ENCODE measurements at regions not wholly inside any gene's neighbourhood (a gene's known extent, or its start where the extent isn't known, plus 50 kb on each side); places are given as distances from the start of the nearest gene placed in this dataset.
A peak's percentile ranks its signal among the peaks of the same experiment; 100 is the strongest.

GRCh38 chr4:182973941-182974340, 56.8 kb upstream of the DCTD start:
- WGBS (ENCODE audit: low lambda C conversion rate), result 52% methylated on average over 11 of the region's 11 CpGs
- ChIA-PET CTCF (ENCODE audit: low intra/inter-chr PET ratio, low total read pairs) (no interaction called here), POLR2A (no interaction called here)
- H3K79me2 ChIP-seq (ENCODE audit: insufficient read depth, low read length), result no peaks in the 10 kb centered on the region
- BruUV-seq (replicated peaks), result no TSS peak
- no peak overlapping the region for H3K27ac ChIP-seq (ENCODE audit: extremely low read length, insufficient read depth, low read length)
- no peaks in the 10 kb centered on the region for H3K9me3 ChIP-seq (ENCODE audit: low read length)
- no peaks in the 10 kb centered on the region for H4K20me1 ChIP-seq (ENCODE audit: insufficient read depth, low read length)
- in situ Hi-C loops (cut with HindIII; ENCODE audit: extremely low pct_ligation_motif_present, low pct_unique_long_range_greater_than_20kb), result no loop called here
- 0 out of 2 replicates have a peak overlapping the region, but pooled peaks have one; percentile 10 for H3K4me2 ChIP-seq (ENCODE audit: low read depth, low read length)
- H3K36me3 ChIP-seq (replicated peaks in 1 of 2; ENCODE audit: control insufficient read depth in 1 of 2, insufficient read depth in 2 of 2, low read length in 2 of 2), result no peaks in the 10 kb centered on the region
- ATAC-seq (no peak), DNase-seq (ENCODE audit: low spot score) (no peak), FAIRE-seq (no peak)
- H3K9ac ChIP-seq (ENCODE audit: insufficient read depth, low read depth, low read length), result no peak overlapping the region
- H2AFZ ChIP-seq (ENCODE audit: low read length), result no peak overlapping the region
- H3K27me3 ChIP-seq (ENCODE audit: control insufficient read depth in 1 of 2, insufficient read depth in 2 of 2, low read length in 2 of 2), result peaks cover 0 to 6% of the 10 kb centered on the region in 2 experiments; a peak in 2 of 5 replicates
- intact Hi-C loops (cut with micrococcal nuclease; ENCODE audit: unreplicated experiment), result no loop called here
- TF ChIP-seq ZNF234 (CRISPR knock-in tag; conservative IDR thresholded peaks at IDR 0.05) (no peak), FOXA1 (IDR thresholded peaks at IDR 0.05) (0 out of 2 replicates have a peak, but pooled peaks have one; percentile 6), FOXA1 (CRISPR knock-in tag; IDR thresholded peaks at IDR 0.05) (no peak)
- H3K4me1 ChIP-seq (ENCODE audit: insufficient read depth, low read length), result no peaks in the 10 kb centered on the region
- no peak overlapping the region for H3K4me3 ChIP-seq (replicated peaks in 1 of 3; ENCODE audit: insufficient read depth in 1 of 3, low read depth in 2 of 3, low read length in 3 of 3)

- ChIA-PET CTCF (ENCODE audit: low intra/inter-chr PET ratio, low total read pairs) (no interaction called here), POLR2A (no interaction called here)
- DNase-seq (ENCODE audit: low spot score), result no peak
- no peak overlapping the region for H3K4me3 ChIP-seq (replicated peaks in 1 of 3; ENCODE audit: insufficient read depth in 1 of 3, low read depth in 2 of 3, low read length in 3 of 3)
- H3K9ac ChIP-seq (ENCODE audit: insufficient read depth, low read depth, low read length), result no peak overlapping the region
- no peaks in the 10 kb centered on the region for H3K36me3 ChIP-seq (replicated peaks in 1 of 2; ENCODE audit: control insufficient read depth in 1 of 2, insufficient read depth in 2 of 2, low read length in 2 of 2)
- intact Hi-C loops (cut with micrococcal nuclease; ENCODE audit: unreplicated experiment), result no loop called here
- H3K27me3 ChIP-seq (ENCODE audit: control insufficient read depth in 1 of 2, insufficient read depth in 2 of 2, low read length in 2 of 2), result peaks cover 0 to 6% of the 10 kb centered on the region in 2 experiments; a peak in 2 of 5 replicates
- no peak overlapping the region for H3K27ac ChIP-seq (ENCODE audit: extremely low read length, insufficient read depth, low read length)
- in situ Hi-C loops (cut with HindIII; ENCODE audit: extremely low pct_ligation_motif_present, low pct_unique_long_range_greater_than_20kb), result no loop called here
- no peaks in the 10 kb centered on the region for H3K79me2 ChIP-seq (ENCODE audit: insufficient read depth, low read length)
- no peak overlapping the region for H2AFZ ChIP-seq (ENCODE audit: low read length)
- no peaks in the 10 kb centered on the region for H3K9me3 ChIP-seq (ENCODE audit: low read length)
- no peak for ATAC-seq
- H4K20me1 ChIP-seq (ENCODE audit: insufficient read depth, low read length), result no peaks in the 10 kb centered on the region
- no TSS peak for BruUV-seq (replicated peaks)
- no peak for FAIRE-seq
- WGBS (ENCODE audit: low lambda C conversion rate), result 36% methylated on average over 3 of the region's 3 CpGs
- H3K4me1 ChIP-seq (ENCODE audit: insufficient read depth, low read length), result no peaks in the 10 kb centered on the region
- TF ChIP-seq ZNF772 (CRISPR knock-in tag; IDR thresholded peaks at IDR 0.05) (no peak), ZNF597 (CRISPR knock-in tag; IDR thresholded peaks at IDR 0.05) (no peak), MAFF (IDR thresholded peaks at IDR 0.05; ENCODE audit: low read depth, low read length) (peak; percentile 78), PRMT3 (CRISPR knock-in tag; IDR thresholded peaks at IDR 0.05; ENCODE audit: borderline replicate concordance, low read depth) (no peak), POLR2AphosphoS5 (IDR thresholded peaks at IDR 0.05; ENCODE audit: low read depth, low read length) (no peak), MAFK (conservative IDR thresholded peaks at IDR 0.05 in 1 of 2, IDR thresholded peaks at IDR 0.05 in 1 of 2; ENCODE audit: low read length in 2 of 2) (peak; percentile 73 to 89; a peak in 3 of 4 replicates), TAF1 (CRISPR knock-in tag; IDR thresholded peaks at IDR 0.05) (no peak), ZSCAN21 (CRISPR knock-in tag; IDR thresholded peaks at IDR 0.05; ENCODE audit: borderline replicate concordance) (no peak)
- H3K4me2 ChIP-seq (ENCODE audit: low read depth, low read length), result no peak overlapping the region
These were observed 56.3 kb upstream of the DCTD start for GRCh38 chr4:182973511-182973911.

Data from HepG2 (cell line).